ENCODE measurements at regions not wholly inside any gene's neighbourhood (a gene's known extent, or its start where the extent isn't known, plus 50 kb on each side); places are given as distances from the start of the nearest gene placed in this dataset.

DNA sequence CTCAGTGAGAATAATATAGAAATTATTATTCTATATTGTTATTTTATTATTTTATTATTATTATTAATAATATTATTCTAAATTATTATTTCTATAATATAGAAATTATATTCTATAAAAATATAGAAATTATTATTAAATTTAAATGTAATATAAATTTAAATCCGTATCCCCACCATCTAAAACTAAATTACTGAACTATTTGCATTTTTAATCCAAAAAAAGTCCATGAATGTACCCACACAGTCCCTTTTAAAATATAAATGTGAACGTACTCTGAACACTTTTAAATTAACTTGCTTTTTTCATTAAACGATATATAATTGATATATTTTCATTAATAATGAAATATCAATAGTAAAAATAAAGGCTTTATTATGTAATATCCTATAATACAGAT is 248.3 kb upstream of the PCDH7 start:
- no peak for DNase-seq (ENCODE audit: low read depth)
- H3K4me3 ChIP-seq (ENCODE audit: low read depth, low read length) = no peak overlapping the region
- TF ChIP-seq, protein P1, sequence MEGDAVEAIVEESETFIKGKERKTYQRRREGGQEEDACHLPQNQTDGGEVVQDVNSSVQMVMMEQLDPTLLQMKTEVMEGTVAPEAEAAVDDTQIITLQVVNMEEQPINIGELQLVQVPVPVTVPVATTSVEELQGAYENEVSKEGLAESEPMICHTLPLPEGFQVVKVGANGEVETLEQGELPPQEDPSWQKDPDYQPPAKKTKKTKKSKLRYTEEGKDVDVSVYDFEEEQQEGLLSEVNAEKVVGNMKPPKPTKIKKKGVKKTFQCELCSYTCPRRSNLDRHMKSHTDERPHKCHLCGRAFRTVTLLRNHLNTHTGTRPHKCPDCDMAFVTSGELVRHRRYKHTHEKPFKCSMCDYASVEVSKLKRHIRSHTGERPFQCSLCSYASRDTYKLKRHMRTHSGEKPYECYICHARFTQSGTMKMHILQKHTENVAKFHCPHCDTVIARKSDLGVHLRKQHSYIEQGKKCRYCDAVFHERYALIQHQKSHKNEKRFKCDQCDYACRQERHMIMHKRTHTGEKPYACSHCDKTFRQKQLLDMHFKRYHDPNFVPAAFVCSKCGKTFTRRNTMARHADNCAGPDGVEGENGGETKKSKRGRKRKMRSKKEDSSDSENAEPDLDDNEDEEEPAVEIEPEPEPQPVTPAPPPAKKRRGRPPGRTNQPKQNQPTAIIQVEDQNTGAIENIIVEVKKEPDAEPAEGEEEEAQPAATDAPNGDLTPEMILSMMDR (IDR thresholded peaks at IDR 0.05; ENCODE audit: insufficient read depth, low read depth, low read length) = no peak

DNA sequence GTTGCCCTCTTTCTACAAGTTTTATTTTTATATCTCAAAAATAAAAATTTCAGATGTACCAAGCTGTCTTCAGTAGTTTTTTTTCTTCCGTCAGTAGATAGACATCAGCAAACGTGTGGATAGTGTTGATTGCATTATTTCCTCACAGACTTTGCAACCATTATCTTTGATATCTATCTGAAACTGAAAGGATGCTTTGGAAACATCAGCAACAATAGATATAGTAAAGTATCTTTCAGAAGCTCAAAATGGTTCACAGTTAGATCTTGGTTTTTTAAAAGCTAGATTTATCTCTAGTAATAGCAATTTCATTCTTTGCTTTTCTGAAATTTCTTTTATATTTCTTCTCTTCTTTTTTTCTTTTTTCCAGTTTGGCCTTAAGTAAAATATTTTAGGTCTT is 246.9 kb upstream of the PCDH7 start:
- TF ChIP-seq, protein P1 (IDR thresholded peaks at IDR 0.05; ENCODE audit: insufficient read depth, low read depth, low read length) = no peak
- no peak for DNase-seq (ENCODE audit: low read depth)
- H3K4me3 ChIP-seq (ENCODE audit: low read depth, low read length) = no peak overlapping the region

DNA sequence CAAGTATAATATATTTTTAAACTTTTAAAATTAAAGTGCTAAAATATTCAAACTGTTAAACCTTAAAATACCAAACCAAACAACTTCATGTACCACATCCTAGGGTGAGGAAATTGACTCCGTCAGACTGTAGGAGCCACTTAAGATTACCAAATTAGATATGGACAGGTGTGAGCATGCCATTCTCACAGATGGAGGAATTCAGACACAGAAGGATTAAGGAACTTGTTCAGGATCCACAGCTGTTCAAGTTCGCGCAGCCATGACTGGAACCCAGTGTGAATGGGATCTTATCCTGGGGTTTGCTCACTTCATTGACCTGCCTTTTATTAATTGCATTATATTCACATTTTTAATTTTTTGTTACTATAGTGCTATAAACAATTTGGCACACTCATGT is 224.9 kb upstream of the PCDH7 start:
- no peak for DNase-seq (ENCODE audit: low read depth)
- TF ChIP-seq, protein P1 (IDR thresholded peaks at IDR 0.05; ENCODE audit: insufficient read depth, low read depth, low read length) = no peak
- no peak overlapping the region for H3K4me3 ChIP-seq (ENCODE audit: low read depth, low read length)

DNA sequence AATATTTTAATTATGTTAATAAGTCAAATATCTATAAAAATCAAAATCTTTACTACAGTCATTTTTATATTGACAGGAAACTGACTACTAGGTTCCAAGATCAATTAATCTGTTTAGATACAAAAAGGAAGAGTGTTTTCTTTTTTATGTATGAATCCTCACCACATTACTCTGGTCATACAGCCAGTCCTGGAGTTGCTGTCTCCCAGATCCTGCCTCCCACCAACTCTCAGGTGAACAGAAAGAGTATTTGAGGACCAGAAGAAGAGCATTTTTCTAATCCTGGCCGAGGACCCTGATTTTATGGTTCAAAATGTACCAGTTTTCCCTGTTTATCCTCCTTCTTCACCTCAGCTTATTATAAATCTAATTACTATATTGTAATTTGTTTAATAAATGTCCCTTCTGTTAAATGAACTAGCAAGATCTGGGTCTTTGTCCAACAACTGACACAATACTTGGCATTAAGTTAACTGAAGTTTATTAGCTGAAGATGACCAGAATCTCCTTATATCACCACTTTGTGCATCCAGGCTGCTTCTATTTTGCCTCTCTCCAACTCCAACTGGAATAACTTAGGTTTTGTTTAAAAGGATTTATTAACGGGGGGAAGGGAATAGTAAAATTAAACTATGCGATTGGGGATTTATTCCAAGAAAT is 224.4 kb upstream of the PCDH7 start:
- no peak overlapping the region for H3K4me3 ChIP-seq (ENCODE audit: low read depth, low read length)
- TF ChIP-seq, protein P1 (IDR thresholded peaks at IDR 0.05; ENCODE audit: insufficient read depth, low read depth, low read length) = no peak
- DNase-seq (ENCODE audit: low read depth) = no peak

DNA sequence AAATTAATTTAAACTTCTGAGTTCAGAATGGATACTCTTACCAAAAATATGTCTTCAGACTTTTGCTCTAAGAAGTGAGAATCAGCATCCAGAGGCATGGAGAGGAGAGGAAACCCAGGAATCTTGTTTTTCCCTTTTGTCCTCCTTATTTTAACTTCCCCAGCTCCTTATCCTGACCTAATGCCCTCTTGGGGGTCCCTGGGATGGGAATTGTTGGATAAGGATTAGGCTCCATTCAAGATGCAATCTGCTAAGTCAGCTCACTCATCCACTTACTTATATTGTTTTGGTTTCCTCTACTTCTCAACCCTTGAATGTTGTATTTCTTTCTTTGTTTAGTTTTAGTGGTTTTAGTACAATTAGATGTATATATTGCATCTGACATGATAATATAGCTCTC is 208.4 kb upstream of the PCDH7 start:
- TF ChIP-seq, protein P1 (IDR thresholded peaks at IDR 0.05; ENCODE audit: insufficient read depth, low read depth, low read length) = no peak
- DNase-seq (ENCODE audit: low read depth) = no peak
- H3K4me3 ChIP-seq (ENCODE audit: low read depth, low read length) = no peak overlapping the region

DNA sequence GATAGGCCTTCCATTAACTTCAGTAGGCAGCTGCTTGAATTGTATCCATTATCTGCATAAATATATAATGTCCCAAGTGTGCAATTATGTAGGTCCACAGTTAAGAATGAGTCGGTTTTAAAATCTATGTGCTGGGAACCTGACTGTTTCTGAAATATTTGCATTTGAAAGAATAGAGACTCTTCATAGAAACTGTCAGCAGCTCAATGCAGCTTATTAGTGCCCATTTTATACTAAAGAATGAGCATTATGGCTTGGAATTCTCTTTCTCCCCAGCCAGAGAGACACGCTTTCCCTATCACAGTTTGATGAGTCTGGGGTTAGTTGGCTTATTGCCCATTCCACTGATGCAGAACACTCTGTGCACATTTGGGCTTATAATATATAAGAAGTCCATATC is 202.0 kb upstream of the PCDH7 start:
- no peak for DNase-seq (ENCODE audit: low read depth)
- TF ChIP-seq, protein P1 (IDR thresholded peaks at IDR 0.05; ENCODE audit: insufficient read depth, low read depth, low read length) = no peak
- no peak overlapping the region for H3K4me3 ChIP-seq (ENCODE audit: low read depth, low read length)
